ENCODE measurements at regions not wholly inside any gene's neighbourhood (a gene's known extent, or its start where the extent isn't known, plus 50 kb on each side); places are given as distances from the start of the nearest gene placed in this dataset.

DNA sequence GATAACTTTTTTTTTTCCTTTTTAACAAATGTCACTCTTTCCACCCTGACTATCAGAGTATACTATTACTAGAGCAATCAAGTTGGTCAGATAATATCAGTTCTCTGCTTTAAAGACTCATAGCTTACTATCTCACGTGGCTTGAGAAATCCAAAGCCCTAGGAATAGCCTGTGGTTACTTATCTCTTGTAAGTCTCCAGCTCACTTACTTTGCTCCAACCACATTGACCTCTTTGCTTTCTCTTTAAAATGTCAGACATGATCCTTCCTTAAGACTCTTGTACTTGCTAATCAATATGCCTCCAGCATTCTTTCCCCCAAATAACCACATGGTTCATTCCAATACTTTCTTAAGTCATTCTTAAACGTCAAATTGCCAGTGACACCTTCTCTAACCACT is 1292.2 kb downstream of the REEP3 start:
- ATAC-seq, result no peak
- TF ChIP-seq ISL1 (CRISPR knock-in tag; IDR thresholded peaks at IDR 0.05) (no peak), CSDC2 (CRISPR knock-in tag; IDR thresholded peaks at IDR 0.05) (no peak), GLIS3 (CRISPR knock-in tag; IDR thresholded peaks at IDR 0.05) (no peak), ARNTL (CRISPR knock-in tag; IDR thresholded peaks at IDR 0.05; ENCODE audit: borderline replicate concordance, low read depth) (no peak), SNAI2 (CRISPR knock-in tag; IDR thresholded peaks at IDR 0.05) (no peak), ZC3H10 (CRISPR knock-in tag; IDR thresholded peaks at IDR 0.05) (no peak), ZNF565 (CRISPR knock-in tag; conservative IDR thresholded peaks at IDR 0.05; ENCODE audit: low read depth) (no peak), TOX (CRISPR knock-in tag; IDR thresholded peaks at IDR 0.05; ENCODE audit: borderline replicate concordance) (no peak), PPARA (CRISPR knock-in tag; IDR thresholded peaks at IDR 0.05; ENCODE audit: borderline replicate concordance) (no peak), TCF4 (CRISPR knock-in tag; IDR thresholded peaks at IDR 0.05; ENCODE audit: borderline replicate concordance) (no peak), ESRRG (CRISPR knock-in tag; IDR thresholded peaks at IDR 0.05) (no peak), ZNF8 (CRISPR knock-in tag; IDR thresholded peaks at IDR 0.05) (no peak), RARB (CRISPR knock-in tag; IDR thresholded peaks at IDR 0.05) (no peak), ZNF70 (CRISPR knock-in tag; IDR thresholded peaks at IDR 0.05) (no peak), ZFP30 (CRISPR knock-in tag; IDR thresholded peaks at IDR 0.05) (no peak), OSR1 (CRISPR knock-in tag; IDR thresholded peaks at IDR 0.05) (no peak)
- TF ChIP-seq, protein P1, sequence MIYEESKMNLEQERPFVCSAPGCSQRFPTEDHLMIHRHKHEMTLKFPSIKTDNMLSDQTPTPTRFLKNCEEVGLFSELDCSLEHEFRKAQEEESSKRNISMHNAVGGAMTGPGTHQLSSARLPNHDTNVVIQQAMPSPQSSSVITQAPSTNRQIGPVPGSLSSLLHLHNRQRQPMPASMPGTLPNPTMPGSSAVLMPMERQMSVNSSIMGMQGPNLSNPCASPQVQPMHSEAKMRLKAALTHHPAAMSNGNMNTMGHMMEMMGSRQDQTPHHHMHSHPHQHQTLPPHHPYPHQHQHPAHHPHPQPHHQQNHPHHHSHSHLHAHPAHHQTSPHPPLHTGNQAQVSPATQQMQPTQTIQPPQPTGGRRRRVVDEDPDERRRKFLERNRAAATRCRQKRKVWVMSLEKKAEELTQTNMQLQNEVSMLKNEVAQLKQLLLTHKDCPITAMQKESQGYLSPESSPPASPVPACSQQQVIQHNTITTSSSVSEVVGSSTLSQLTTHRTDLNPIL (CRISPR knock-in tag; IDR thresholded peaks at IDR 0.05; ENCODE audit: low read depth), result no peak
- TF ChIP-seq, protein P2, sequence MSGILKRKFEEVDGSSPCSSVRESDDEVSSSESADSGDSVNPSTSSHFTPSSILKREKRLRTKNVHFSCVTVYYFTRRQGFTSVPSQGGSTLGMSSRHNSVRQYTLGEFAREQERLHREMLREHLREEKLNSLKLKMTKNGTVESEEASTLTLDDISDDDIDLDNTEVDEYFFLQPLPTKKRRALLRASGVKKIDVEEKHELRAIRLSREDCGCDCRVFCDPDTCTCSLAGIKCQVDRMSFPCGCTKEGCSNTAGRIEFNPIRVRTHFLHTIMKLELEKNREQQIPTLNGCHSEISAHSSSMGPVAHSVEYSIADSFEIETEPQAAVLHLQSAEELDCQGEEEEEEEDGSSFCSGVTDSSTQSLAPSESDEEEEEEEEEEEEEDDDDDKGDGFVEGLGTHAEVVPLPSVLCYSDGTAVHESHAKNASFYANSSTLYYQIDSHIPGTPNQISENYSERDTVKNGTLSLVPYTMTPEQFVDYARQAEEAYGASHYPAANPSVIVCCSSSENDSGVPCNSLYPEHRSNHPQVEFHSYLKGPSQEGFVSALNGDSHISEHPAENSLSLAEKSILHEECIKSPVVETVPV (CRISPR knock-in tag; IDR thresholded peaks at IDR 0.05), result no peak
- TF ChIP-seq, protein P3, sequence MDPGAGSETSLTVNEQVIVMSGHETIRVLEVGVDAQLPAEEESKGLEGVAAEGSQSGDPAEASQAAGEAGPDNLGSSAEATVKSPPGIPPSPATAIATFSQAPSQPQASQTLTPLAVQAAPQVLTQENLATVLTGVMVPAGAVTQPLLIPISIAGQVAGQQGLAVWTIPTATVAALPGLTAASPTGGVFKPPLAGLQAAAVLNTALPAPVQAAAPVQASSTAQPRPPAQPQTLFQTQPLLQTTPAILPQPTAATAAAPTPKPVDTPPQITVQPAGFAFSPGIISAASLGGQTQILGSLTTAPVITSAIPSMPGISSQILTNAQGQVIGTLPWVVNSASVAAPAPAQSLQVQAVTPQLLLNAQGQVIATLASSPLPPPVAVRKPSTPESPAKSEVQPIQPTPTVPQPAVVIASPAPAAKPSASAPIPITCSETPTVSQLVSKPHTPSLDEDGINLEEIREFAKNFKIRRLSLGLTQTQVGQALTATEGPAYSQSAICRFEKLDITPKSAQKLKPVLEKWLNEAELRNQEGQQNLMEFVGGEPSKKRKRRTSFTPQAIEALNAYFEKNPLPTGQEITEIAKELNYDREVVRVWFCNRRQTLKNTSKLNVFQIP (CRISPR knock-in tag; IDR thresholded peaks at IDR 0.05; ENCODE audit: borderline replicate concordance, low read depth), result no peak

DNA sequence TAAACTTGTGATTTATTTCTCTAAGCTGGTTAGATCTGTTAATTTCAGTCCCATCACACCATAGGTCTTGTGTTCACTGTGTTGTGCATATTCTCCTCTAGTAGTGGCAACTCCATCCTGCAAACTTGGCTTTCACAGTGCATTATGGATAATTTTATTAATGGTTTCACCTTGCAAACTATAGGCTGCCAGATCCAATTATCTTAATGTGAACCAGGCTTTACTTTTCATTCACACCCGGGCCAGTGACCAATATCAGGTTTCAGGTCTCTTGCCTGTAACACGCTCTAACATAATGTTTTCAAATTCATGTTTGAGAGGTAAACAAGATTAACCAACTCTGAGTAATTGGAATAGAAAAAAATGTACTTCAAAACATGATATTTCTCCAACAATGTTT is 1293.0 kb downstream of the REEP3 start:
- TF ChIP-seq TCF4 (CRISPR knock-in tag; IDR thresholded peaks at IDR 0.05; ENCODE audit: borderline replicate concordance), result no peak
- TF ChIP-seq ESRRG (CRISPR knock-in tag; IDR thresholded peaks at IDR 0.05), result no peak
- TF ChIP-seq, protein P1 (CRISPR knock-in tag; IDR thresholded peaks at IDR 0.05; ENCODE audit: low read depth), result no peak
- TF ChIP-seq RARB (CRISPR knock-in tag; IDR thresholded peaks at IDR 0.05), result no peak
- TF ChIP-seq, protein P4, sequence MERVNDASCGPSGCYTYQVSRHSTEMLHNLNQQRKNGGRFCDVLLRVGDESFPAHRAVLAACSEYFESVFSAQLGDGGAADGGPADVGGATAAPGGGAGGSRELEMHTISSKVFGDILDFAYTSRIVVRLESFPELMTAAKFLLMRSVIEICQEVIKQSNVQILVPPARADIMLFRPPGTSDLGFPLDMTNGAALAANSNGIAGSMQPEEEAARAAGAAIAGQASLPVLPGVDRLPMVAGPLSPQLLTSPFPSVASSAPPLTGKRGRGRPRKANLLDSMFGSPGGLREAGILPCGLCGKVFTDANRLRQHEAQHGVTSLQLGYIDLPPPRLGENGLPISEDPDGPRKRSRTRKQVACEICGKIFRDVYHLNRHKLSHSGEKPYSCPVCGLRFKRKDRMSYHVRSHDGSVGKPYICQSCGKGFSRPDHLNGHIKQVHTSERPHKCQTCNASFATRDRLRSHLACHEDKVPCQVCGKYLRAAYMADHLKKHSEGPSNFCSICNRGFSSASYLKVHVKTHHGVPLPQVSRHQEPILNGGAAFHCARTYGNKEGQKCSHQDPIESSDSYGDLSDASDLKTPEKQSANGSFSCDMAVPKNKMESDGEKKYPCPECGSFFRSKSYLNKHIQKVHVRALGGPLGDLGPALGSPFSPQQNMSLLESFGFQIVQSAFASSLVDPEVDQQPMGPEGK (CRISPR knock-in tag; IDR thresholded peaks at IDR 0.05; ENCODE audit: borderline replicate concordance), result no peak
- TF ChIP-seq TOX (CRISPR knock-in tag; IDR thresholded peaks at IDR 0.05; ENCODE audit: borderline replicate concordance), result no peak
- TF ChIP-seq PPARA (CRISPR knock-in tag; IDR thresholded peaks at IDR 0.05; ENCODE audit: borderline replicate concordance), result no peak
- no peak for TF ChIP-seq ZC3H10 (CRISPR knock-in tag; IDR thresholded peaks at IDR 0.05)
- no peak for TF ChIP-seq ARNTL (CRISPR knock-in tag; IDR thresholded peaks at IDR 0.05; ENCODE audit: borderline replicate concordance, low read depth)
- TF ChIP-seq, protein P5, sequence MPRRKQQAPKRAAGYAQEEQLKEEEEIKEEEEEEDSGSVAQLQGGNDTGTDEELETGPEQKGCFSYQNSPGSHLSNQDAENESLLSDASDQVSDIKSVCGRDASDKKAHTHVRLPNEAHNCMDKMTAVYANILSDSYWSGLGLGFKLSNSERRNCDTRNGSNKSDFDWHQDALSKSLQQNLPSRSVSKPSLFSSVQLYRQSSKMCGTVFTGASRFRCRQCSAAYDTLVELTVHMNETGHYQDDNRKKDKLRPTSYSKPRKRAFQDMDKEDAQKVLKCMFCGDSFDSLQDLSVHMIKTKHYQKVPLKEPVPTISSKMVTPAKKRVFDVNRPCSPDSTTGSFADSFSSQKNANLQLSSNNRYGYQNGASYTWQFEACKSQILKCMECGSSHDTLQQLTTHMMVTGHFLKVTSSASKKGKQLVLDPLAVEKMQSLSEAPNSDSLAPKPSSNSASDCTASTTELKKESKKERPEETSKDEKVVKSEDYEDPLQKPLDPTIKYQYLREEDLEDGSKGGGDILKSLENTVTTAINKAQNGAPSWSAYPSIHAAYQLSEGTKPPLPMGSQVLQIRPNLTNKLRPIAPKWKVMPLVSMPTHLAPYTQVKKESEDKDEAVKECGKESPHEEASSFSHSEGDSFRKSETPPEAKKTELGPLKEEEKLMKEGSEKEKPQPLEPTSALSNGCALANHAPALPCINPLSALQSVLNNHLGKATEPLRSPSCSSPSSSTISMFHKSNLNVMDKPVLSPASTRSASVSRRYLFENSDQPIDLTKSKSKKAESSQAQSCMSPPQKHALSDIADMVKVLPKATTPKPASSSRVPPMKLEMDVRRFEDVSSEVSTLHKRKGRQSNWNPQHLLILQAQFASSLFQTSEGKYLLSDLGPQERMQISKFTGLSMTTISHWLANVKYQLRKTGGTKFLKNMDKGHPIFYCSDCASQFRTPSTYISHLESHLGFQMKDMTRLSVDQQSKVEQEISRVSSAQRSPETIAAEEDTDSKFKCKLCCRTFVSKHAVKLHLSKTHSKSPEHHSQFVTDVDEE (CRISPR knock-in tag; IDR thresholded peaks at IDR 0.05), result no peak
- no peak for TF ChIP-seq BACH2 (CRISPR knock-in tag; IDR thresholded peaks at IDR 0.05; ENCODE audit: borderline replicate concordance)
- TF ChIP-seq CSDC2 (CRISPR knock-in tag; IDR thresholded peaks at IDR 0.05), result no peak
- TF ChIP-seq, protein P2 (CRISPR knock-in tag; IDR thresholded peaks at IDR 0.05), result no peak
- TF ChIP-seq ZNF70 (CRISPR knock-in tag; IDR thresholded peaks at IDR 0.05), result no peak
- ATAC-seq, result no peak
